ENCODE measurements at regions not wholly inside any gene's neighbourhood (a gene's known extent, or its start where the extent isn't known, plus 50 kb on each side); places are given as distances from the start of the nearest gene placed in this dataset.

GRCh38 chr1:30329802-30330557, 393.4 kb downstream of the MATN1 start:
- DNase-seq (ENCODE audit: low spot score), result no peak

- no peak for DNase-seq (ENCODE audit: low spot score)
Measured at GRCh38 chr1:30329263-30329753, 394.1 kb downstream of the MATN1 start.

GRCh38 chr1:30328401-30329262, 394.8 kb downstream of the MATN1 start:
- no peak for DNase-seq (ENCODE audit: low spot score)

GRCh38 chr1:30328100-30328370, 395.4 kb downstream of the MATN1 start:
- no peak for DNase-seq (ENCODE audit: low spot score)

- no peak for DNase-seq (ENCODE audit: low spot score)
Measured at GRCh38 chr1:30327370-30328099, 395.9 kb downstream of the MATN1 start.

- no peak for DNase-seq (ENCODE audit: low spot score)
Measured at GRCh38 chr1:30325999-30326398, 397.4 kb downstream of the MATN1 start.

- DNase-seq (ENCODE audit: low spot score), result no peak
Measured at GRCh38 chr1:30325085-30325935, 398.1 kb downstream of the MATN1 start.

GRCh38 chr1:30324251-30325084, 398.9 kb downstream of the MATN1 start:
- no peak for DNase-seq (ENCODE audit: low spot score)

GRCh38 chr1:30323841-30324240, 399.5 kb downstream of the MATN1 start:
- DNase-seq (ENCODE audit: low spot score), result no peak

- no peak for DNase-seq (ENCODE audit: low spot score)
Measured at GRCh38 chr1:30323352-30323751, 400.0 kb downstream of the MATN1 start.

- no peak for DNase-seq (ENCODE audit: low spot score)
Measured at GRCh38 chr1:30322859-30323257, 400.5 kb downstream of the MATN1 start.

GRCh38 chr1:30321996-30322858, 401.2 kb downstream of the MATN1 start:
- DNase-seq (ENCODE audit: low spot score), result no peak

GRCh38 chr1:30321246-30321910, 402.0 kb downstream of the MATN1 start:
- DNase-seq (ENCODE audit: low spot score), result no peak

GRCh38 chr1:30320581-30320890, 402.8 kb downstream of the MATN1 start:
- no peak for DNase-seq (ENCODE audit: low spot score)

- DNase-seq (ENCODE audit: low spot score), result no peak
Measured at GRCh38 chr1:30319765-30320580, 403.4 kb downstream of the MATN1 start.

- no peak for DNase-seq (ENCODE audit: low spot score)
Measured at GRCh38 chr1:30318864-30319718, 404.3 kb downstream of the MATN1 start.

GRCh38 chr1:30318413-30318812, 405.0 kb downstream of the MATN1 start:
- DNase-seq (ENCODE audit: low spot score), result no peak

- DNase-seq (ENCODE audit: low spot score), result no peak
Measured at GRCh38 chr1:30317921-30318320, 405.5 kb downstream of the MATN1 start.
